Bone marrow (tissue), 2 donors: ENCODE measurements at regions not wholly inside any gene's neighbourhood (a gene's known extent, or its start where the extent isn't known, plus 50 kb on each side); places are given as distances from the start of the nearest gene placed in this dataset.
"Not testable (repeated sequence)": the region's sequence is repeated elsewhere in the genome, so short reads cannot be mapped to it uniquely, and the experiment has no call there.

Experiments
- DNase-seq, 2 donors: peaks; one replicate each; lab custom pipeline; 2025; lab: John Stamatoyannopoulos, UW

- DNase-seq: no peak
Observed at GRCh38 chr16:75780669-75781068, 54.4 kb upstream of the CPHXL start.

GRCh38 chr16:75781683-75782343 lies 55.5 kb upstream of the CPHXL start:
- DNase-seq: no peak

- no peak for DNase-seq
Observed at GRCh38 chr16:75787440-75787839, 61.1 kb upstream of the CPHXL start.

- DNase-seq: peak in 1 of 2 donors; percentile 10
Observed at GRCh38 chr16:75789237-75789636, 62.9 kb upstream of the CPHXL start.

DNA sequence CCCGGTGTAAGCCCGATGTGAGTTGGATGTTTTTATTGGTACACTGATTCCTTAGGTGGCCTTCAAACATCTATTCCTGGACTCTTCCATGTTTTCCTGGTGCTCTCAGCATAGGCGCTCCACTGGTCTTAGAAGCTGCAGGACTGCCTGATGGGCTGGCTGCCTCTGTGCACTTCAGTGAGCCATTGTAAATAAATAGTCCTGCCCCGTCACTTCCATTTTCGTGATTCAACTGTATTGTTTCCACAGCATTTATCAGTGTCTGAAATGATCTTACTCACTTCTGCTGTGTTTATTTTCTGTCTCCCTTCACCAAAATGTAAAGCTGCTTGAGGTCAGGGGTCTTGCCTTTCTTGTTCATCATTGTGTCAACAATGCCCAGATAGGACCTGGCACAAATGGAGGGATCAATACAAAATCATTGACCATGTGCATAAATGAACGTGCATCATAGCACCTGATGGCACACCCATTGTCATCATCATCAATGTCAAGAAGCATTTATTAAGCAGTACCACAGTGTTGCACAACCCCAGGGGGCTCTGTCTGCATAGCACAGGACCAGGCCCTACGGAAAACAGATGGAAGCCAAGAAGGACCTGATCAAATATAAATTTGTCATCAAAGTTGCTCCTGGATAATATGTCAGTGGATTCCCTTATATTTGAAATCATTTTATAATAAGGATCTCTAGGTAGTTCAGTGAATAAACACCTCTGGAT lies 66.6 kb upstream of the CPHXL start:
- DNase-seq: no peak

DNA sequence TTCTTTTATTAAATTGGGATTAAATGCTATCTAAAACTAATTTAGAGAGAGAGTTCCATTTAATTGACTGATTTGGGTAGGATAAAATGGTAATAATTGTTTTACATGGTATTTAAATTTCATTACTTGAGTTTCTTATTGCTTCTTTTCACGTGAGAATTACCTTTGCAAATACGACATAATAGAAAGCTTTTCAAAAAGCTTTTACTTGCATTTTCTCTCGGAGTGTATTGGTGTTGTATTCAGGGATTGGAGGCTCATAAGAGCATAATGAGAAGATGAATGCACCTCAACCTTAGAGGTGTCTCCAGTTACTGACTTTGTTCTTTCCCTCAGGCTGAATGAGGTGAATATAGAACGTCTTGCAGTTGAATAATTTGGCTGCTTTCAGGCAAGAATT lies 67.4 kb upstream of the CPHXL start:
- no peak for DNase-seq

GRCh38 chr16:75794426-75794825 lies 68.1 kb upstream of the CPHXL start:
- no peak for DNase-seq

GRCh38 chr16:75798714-75799113 lies 72.4 kb upstream of the CPHXL start:
- DNase-seq: no peak

DNA sequence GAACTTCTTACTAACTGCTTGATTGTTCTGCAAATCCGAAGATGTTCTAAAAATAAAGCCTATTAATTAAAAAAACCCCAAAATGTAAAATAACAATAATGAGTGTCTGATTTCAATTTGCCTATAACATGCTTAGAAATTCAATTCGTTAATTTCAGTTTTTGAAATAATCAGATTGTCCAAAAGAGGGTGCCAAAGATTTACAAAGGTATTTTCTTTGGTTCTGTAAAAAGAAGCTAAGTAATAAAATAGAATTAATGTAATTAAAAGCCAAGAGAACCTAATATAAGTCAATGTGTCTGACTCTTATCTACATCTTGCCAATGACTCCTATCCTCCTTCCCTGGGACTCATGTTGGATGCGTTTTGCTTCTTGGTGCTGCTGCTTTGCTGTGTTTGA lies 75.0 kb upstream of the CPHXL start:
- no peak for DNase-seq

DNA sequence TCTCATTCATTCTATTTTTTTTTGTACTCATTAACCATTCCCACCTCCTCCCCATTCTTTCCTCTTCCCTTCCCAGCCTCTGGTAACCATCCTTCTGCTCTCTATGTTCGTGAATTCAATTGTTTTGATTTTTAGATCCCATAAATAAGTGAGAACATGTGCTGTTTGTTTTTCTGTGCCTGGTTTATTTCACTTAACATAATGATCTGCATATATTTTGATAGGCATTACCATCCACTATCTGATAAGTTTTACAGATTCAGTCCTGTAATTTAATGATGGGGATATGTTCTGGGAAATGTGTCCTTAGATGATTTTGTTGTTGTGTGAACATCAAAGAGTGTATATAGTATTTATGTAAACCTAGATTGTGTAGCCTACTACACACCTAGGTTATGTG lies 77.5 kb upstream of the CPHXL start:
- DNase-seq: no peak

DNA sequence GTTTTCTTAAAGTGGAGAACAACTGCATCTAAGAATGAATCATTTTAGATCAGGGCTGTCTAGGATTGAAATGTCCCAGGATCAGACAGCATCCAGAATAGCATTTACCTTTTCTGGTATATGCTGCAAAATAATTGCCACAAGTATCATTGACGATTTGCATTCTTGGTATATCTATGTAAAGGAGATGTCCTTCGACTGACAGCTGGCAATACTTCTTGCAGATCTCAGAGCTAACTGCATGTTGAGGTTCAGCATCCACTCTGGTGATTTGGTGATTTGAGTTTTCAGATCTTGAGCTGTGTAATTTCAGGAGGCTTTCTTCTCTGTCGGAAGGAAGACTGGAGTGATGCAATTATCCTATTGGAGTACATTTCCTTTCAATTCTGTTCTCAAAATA lies 78.1 kb upstream of the CPHXL start:
- DNase-seq: no peak

DNA sequence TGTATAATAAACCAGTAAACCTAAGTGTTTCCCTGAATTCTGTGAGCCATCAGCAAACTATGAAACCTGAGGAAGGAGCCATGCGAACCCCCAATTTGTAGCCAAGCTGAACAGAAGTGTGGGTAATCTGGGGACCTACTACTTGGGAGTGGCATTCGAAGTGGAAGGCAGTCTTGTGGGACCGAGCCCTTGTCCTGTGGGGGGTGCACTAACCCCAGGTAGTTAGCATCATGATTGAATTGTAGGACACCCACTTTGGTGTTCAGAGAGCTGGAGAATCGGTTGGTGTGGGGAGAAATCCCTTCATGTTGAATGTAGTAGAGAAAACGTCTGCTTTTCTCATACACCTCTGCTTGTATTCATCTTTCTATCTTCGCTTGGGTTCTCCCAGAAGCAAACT lies 79.7 kb upstream of the CPHXL start:
- no peak for DNase-seq

DNA sequence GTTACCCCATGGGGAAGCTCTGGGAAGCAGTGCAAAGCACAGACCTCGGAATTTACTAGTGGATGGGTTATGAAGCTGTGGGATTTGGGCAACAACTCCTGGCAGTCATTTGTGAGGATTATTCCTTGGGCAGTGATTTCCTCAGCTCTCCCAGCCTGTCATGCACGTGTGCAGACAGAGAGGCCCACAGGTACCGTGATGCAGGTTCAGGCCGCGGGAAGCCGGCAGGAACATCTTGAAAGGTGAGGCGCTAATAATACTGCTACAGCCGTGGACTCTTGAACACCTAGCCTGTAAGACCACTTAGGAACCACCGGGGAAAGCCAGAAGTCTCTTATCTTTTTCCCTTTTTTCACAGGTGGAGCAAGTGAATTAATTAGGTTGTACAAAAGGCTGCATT lies 80.2 kb upstream of the CPHXL start:
- no peak for DNase-seq

- DNase-seq: no peak
Observed at GRCh38 chr16:75810342-75810741, 84.1 kb upstream of the CPHXL start.

DNA sequence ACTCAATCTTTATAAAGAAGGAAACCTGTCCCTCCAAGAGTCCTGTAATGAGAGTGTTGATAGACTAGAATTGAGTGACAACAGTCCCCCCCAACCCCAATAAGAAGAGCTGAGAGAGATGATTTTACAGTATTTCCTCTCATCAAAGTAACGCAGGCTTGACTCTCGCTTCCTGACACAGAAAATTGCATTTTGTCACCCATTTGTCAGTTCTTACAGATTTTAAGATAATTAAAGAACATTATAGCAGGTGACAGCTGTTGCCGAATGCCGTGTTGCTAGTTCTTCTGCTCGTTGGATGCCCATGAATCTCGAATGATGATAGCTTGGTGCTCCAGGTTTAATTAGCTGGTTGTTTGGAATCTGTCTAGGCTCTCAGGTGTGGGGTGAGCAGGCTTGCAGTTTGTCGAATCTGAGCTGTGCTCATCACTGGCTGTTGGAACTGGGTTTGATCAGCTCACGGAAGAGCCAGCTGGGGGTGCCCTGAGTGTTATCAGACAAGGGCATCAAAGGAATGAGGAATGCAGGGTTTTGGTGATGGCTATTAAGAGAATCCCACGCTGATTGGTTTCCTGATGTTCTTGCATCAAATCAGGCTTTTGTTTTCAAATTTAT lies 84.8 kb upstream of the CPHXL start:
- DNase-seq: no peak

DNA sequence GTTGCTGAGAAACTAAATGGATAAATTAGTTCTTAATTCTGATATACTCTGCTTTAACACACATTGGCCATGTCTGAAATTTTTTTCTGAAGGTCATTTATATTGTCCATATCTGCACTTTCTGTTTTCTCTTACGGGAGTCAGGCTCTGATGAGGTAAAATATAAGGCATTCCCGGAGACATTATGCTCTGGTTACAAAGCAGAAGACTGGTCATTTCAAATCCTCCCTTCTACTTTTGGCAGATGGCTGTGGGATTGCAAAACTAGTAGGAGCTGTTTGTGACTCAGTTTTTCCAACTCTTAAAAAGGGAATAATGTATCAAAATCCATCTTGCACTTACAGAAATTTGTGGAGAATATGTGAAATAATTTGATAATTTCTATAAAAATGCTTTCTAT lies 92.2 kb upstream of the CPHXL start:
- no peak for DNase-seq

- no peak for DNase-seq
Observed at GRCh38 chr16:75820672-75821071, 94.4 kb upstream of the CPHXL start.

DNA sequence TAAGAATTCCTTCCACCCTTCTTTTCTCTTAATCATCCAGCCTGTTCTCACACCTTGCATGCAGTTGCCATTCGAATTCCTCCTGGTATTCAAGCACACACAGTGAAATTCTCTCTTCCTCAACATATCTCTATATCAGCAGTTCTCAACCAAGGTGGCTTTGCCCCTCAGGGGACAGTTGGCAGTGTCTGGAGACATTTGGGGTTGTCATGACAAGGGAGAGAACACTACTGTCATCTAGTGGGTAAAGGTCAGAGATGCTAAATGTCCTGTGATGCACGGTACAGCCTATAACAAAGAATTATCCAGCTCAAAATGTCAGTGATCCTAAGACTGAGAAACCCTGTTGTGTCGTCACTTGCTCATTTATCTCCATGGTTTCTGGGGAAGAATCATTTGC lies 94.8 kb upstream of the CPHXL start:
- no peak for DNase-seq

DNA sequence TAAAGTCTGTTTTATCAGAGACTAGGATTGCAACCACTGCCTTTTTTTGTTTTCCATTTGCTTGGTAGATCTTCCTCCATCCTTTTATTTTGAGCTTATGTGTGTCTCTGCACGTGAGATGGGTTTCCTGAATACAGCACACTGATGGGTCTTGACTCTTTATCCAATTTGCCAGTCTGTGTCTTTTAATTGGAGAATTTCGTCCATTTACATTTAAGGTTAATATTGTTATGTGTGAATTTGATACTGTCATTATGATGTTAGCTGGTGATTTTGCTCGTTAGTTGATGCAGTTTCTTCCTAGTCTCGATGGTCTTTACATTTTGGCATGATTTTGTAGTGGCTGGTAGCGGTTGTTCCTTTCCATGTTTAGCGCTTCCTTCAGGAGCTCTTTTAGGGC lies 99.5 kb upstream of the CPHXL start:
- DNase-seq: not testable (repeated sequence)

GRCh38 chr16:75827372-75828038 lies 101.2 kb upstream of the CPHXL start:
- not testable (repeated sequence) for DNase-seq

GRCh38 chr16:75833385-75833784 lies 107.1 kb upstream of the CPHXL start:
- not testable (repeated sequence) for DNase-seq

- no peak for DNase-seq
Observed at GRCh38 chr16:75836347-75837010, 110.2 kb upstream of the CPHXL start.
